Spleen (tissue), 11 donors: ENCODE measurements at regions not wholly inside any gene's neighbourhood (a gene's known extent, or its start where the extent isn't known, plus 50 kb on each side); places are given as distances from the start of the nearest gene placed in this dataset.

ENCODE experiments used
- DNase-seq: peaks from one replicate; pipeline ENCODE4 v3.0.0-alpha.2; 2020
- H3K27ac ChIP-seq, 8 donors: fragments of 200-600 bp; sonication (generic) in 7 of 8; 1 replicate in 4 of 8; 2 replicates in 4 of 8; pipeline versions ENCODE4 v1.5.0 to v1.8.0; 2016 to 2021; ENCODE audit warnings: inconsistent platforms in 4 of 8, mild to moderate bottlenecking in 4 of 8, moderate library complexity in 1 of 8
- H3K27me3 ChIP-seq, 7 donors: fragments of 200-600 bp; sonication (generic) in 6 of 7; replicated peaks in 1 of 7; 1 replicate in 4 of 7; 2 replicates in 3 of 7; pipeline versions ENCODE4 v1.5.0 to v1.8.0; 2016 to 2021; ENCODE audit warnings: inconsistent platforms in 3 of 7, mild to moderate bottlenecking in 1 of 7
- H3K36me3 ChIP-seq, 6 donors: fragments of 200-600 bp; sonication (generic) in 5 of 6; 1 replicate in 4 of 6; 2 replicates in 2 of 6; pipeline versions ENCODE4 v1.5.0 to v1.8.0; 2016 to 2021; ENCODE audit warnings: inconsistent platforms in 2 of 6
- H3K4me1 ChIP-seq, 6 donors: fragments of 200-600 bp; sonication (generic) in 5 of 6; 1 replicate in 3 of 6; 2 replicates in 3 of 6; pipeline versions ENCODE4 v1.5.0 to v1.8.0; 2016 to 2021; ENCODE audit warnings: inconsistent platforms in 3 of 6
- H3K4me3 ChIP-seq, 8 donors: fragments of 200-600 bp; sonication (generic) in 7 of 8; 1 replicate in 4 of 8; 2 replicates in 4 of 8; pipeline versions ENCODE4 v1.5.0 to v1.8.0; 2016 to 2021; ENCODE audit warnings: inconsistent platforms in 4 of 8, mild to moderate bottlenecking in 4 of 8, moderate library complexity in 2 of 8
- H3K9me3 ChIP-seq, 8 donors: fragments of 200-600 bp; sonication (generic) in 7 of 8; 1 replicate in 4 of 8; 2 replicates in 4 of 8; pipeline versions ENCODE4 v1.5.0 to v1.8.0; 2016 to 2021; ENCODE audit warnings: inconsistent platforms in 4 of 8
- POLR2A ChIP-seq, 3 donors: fragments of 450-650 bp; IDR thresholded peaks; one replicate each; pipeline ENCODE4 v1.5.1; 2017; ENCODE audit warnings: antibody characterized with exemption in 3 of 3, mild to moderate bottlenecking in 1 of 3
- POLR2AphosphoS5 ChIP-seq, 3 donors: sonication (generic); formaldehyde crosslinking; IDR thresholded peaks; one replicate each; pipeline ENCODE4 v1.5.1; 2017; ENCODE audit warnings: antibody characterized with exemption in 3 of 3
- WGBS, 5 donors: extraction: QIAGEN DNeasy Blood & Tissue Kit in 3 of 5; methylation state at CpG; one replicate each; pipeline versions ENCODE4 v1.1.5 to v1.1.7; 2013 to 2018; 5-methylcytosine and 5-hydroxymethylcytosine counted together
- intact Hi-C: fragments of 100-400 bp; cut with DNase I; formaldehyde crosslinking; loops from one replicate; pipeline ENCODE4 v1.15.0; 2023; ENCODE audit warnings: low total_unique reads
- TF ChIP-seq, protein P1 (sequence below), 11 experiments: fragments of 200-600 bp in 7 of 11; fragments of 450-650 bp in 4 of 11; sonication (generic) in 4 of 11; IDR thresholded peaks in 8 of 11; conservative IDR thresholded peaks in 3 of 11; 1 replicate in 7 of 11; 2 replicates in 4 of 11; pipeline versions ENCODE4 v1.4.0 to v1.8.0; 2016 to 2021; ENCODE audit warnings: antibody characterized with exemption in 11 of 11, inconsistent platforms in 4 of 11, mild to moderate bottlenecking in 1 of 11
- donor health status: healthy with polysubstance abuse.
- donor health status: DM: no; HTN: no; CAD: no; lungs with moderate emphysema.
- donor health status: DM: no; HTN: no; CAD: no.
- donor health status: Bipolar disorder and iron deficiency.
- donor health status: healthy.
- donor health status: DM: no; HTN: no; CAD: no.
- donor health status: DM: yes; HTN: yes; CAD: no.

DNA sequence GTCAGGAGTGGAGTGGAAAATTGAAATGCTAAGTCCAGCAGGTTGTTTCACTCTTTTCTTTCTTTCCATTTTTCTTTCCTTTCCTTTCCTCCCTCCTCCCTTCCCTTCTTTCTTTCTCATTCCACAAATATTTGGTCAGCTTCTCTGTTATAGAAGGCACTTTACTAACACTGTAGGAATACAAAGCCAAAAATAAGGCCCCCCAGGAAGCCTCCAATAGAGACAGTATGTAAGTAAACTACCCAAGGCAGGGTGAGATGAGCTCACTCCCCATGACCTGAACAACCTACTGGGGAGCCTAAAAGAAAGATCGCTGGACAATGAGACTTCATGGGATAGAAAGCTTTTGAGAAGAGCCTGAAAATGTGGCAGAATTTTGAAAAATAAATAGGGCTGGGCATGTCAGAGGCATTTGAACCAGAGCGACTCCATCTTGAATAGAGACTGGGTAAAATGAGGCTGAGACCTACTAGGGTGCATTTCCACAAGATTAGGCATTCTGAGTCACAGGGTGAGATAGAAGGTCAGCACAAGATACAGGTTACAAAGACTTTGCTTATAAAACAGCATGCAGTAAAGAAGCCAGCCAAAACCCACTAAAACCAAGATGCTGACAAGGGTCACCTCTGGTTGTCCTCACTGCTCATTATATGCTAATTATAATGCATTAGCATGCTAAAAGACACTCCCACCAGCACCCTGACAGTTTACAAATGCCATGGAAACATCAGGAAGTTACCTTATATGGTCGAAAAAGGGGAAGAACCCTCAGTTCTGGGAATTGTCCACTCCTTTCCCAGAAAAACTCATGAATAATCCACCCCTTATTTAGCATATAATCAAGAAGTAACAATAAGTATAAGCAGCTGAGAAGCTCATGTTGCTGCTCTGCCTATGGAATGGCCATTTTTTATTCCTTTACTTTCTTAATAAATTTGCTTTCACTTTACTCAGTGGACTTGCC, 158.9 kb upstream of the EGFLAM start:
- TF ChIP-seq POLR2A (IDR thresholded peaks at IDR 0.05): no peak
- Histone ChIP-seq H3K4me1 (no peaks in the 10 kb centered on the region), H3K27ac (no peak overlapping the region), H3K9me3 (no peaks in the 10 kb centered on the region), H3K27me3 (no peaks in the 10 kb centered on the region), H3K36me3 (no peaks in the 10 kb centered on the region), H3K4me3 (no peak overlapping the region)
- no peak for DNase-seq
- intact Hi-C loops: no loop called here
- 76 to 91% (median 83%) methylated on average over 3 of the region's 3 CpGs for WGBS, 5 donors

DNA sequence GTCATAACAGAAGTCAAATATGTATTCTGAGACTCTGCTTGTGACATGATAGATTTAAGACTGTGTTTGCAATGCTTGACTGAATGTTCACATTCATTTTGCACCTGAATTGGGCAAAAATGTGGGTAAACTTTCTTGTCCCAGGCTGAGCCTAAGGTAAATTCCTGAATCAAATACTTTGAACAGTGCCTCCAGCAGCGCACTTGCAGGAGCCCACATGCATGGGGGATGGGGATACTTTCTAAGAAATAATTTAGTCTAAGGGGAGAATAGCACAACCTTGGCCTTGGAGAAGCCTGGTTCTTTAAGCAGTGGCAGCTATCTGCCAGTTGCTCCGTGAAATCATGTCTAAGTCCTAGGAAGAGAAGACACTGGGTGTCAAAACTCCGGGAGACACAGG, 163.5 kb upstream of the EGFLAM start:
- H3K27me3 ChIP-seq: no peaks in the 10 kb centered on the region
- no peaks in the 10 kb centered on the region for H3K36me3 ChIP-seq
- TF ChIP-seq, protein P1, sequence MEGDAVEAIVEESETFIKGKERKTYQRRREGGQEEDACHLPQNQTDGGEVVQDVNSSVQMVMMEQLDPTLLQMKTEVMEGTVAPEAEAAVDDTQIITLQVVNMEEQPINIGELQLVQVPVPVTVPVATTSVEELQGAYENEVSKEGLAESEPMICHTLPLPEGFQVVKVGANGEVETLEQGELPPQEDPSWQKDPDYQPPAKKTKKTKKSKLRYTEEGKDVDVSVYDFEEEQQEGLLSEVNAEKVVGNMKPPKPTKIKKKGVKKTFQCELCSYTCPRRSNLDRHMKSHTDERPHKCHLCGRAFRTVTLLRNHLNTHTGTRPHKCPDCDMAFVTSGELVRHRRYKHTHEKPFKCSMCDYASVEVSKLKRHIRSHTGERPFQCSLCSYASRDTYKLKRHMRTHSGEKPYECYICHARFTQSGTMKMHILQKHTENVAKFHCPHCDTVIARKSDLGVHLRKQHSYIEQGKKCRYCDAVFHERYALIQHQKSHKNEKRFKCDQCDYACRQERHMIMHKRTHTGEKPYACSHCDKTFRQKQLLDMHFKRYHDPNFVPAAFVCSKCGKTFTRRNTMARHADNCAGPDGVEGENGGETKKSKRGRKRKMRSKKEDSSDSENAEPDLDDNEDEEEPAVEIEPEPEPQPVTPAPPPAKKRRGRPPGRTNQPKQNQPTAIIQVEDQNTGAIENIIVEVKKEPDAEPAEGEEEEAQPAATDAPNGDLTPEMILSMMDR (IDR thresholded peaks at IDR 0.05 in 8 of 11, conservative IDR thresholded peaks at IDR 0.05 in 3 of 11): no peak
- TF ChIP-seq POLR2AphosphoS5 (IDR thresholded peaks at IDR 0.05) (no peak), POLR2A (IDR thresholded peaks at IDR 0.05) (no peak)
- no peak for DNase-seq
- H3K9me3 ChIP-seq: no peaks in the 10 kb centered on the region
- H3K4me3 ChIP-seq: no peak overlapping the region
- intact Hi-C loops: no loop called here
- WGBS, 5 donors: 69 to 88% (median 79%) methylated on average over 3 of the region's 3 CpGs
- H3K4me1 ChIP-seq: no peaks in the 10 kb centered on the region
- H3K27ac ChIP-seq: no peak overlapping the region

GRCh38 chr5:38093855-38094254, 164.5 kb upstream of the EGFLAM start:
- DNase-seq: no peak
- 77 to 83% (median 78%) methylated on average over 4 of the region's 4 CpGs for WGBS, 5 donors
- H3K27me3 ChIP-seq: no peaks in the 10 kb centered on the region
- H3K4me3 ChIP-seq: no peak overlapping the region
- TF ChIP-seq POLR2AphosphoS5 (IDR thresholded peaks at IDR 0.05): no peak
- TF ChIP-seq, protein P1 (IDR thresholded peaks at IDR 0.05 in 8 of 11, conservative IDR thresholded peaks at IDR 0.05 in 3 of 11): no peak
- TF ChIP-seq POLR2A (IDR thresholded peaks at IDR 0.05): no peak
- intact Hi-C loops: no loop called here
- H3K36me3 ChIP-seq: no peaks in the 10 kb centered on the region
- H3K27ac ChIP-seq: no peak overlapping the region
- no peaks in the 10 kb centered on the region for H3K9me3 ChIP-seq
- no peaks in the 10 kb centered on the region for H3K4me1 ChIP-seq

- H3K4me3 ChIP-seq: no peak overlapping the region
- WGBS, 5 donors: 79 to 87% (median 81%) methylated on average over 4 of the region's 4 CpGs
- no peaks in the 10 kb centered on the region for H3K9me3 ChIP-seq
- H3K27ac ChIP-seq: no peak overlapping the region
- H3K36me3 ChIP-seq: no peaks in the 10 kb centered on the region
- H3K4me1 ChIP-seq: no peaks in the 10 kb centered on the region
- TF ChIP-seq, protein P1 (IDR thresholded peaks at IDR 0.05 in 8 of 11, conservative IDR thresholded peaks at IDR 0.05 in 3 of 11): no peak
- TF ChIP-seq POLR2AphosphoS5 (IDR thresholded peaks at IDR 0.05) (no peak), POLR2A (IDR thresholded peaks at IDR 0.05) (no peak)
- H3K27me3 ChIP-seq: no peaks in the 10 kb centered on the region
- no peak for DNase-seq
- intact Hi-C loops: no loop called here
These were observed 171.6 kb upstream of the EGFLAM start for GRCh38 chr5:38086777-38087176.
